Sigmoid colon (tissue), 4 donors: ENCODE measurements at regions not wholly inside any gene's neighbourhood (a gene's known extent, or its start where the extent isn't known, plus 50 kb on each side); places are given as distances from the start of the nearest gene placed in this dataset.

Experiments used
- EP300 ChIP-seq, 4 donors: sonication (generic); formaldehyde crosslinking; IDR thresholded peaks; one replicate each; pipeline ENCODE4 v1.6.1; 2017; ENCODE audit warnings: antibody characterized with exemption in 4 of 4
- POLR2AphosphoS5 ChIP-seq, 4 donors: sonication (generic); formaldehyde crosslinking; IDR thresholded peaks; one replicate each; pipeline ENCODE4 v1.6.1; 2017; ENCODE audit warnings: antibody characterized with exemption in 4 of 4
- TF ChIP-seq, protein P1 (sequence below), 4 experiments: fragments of 450-650 bp in 3 of 4; fragments of 200-600 bp in 1 of 4; IDR thresholded peaks; one replicate each; pipeline ENCODE4 v1.5.1; 2016 to 2019; ENCODE audit warnings: antibody characterized with exemption in 4 of 4, mild to moderate bottlenecking in 3 of 4, moderate library complexity in 2 of 4

DNA sequence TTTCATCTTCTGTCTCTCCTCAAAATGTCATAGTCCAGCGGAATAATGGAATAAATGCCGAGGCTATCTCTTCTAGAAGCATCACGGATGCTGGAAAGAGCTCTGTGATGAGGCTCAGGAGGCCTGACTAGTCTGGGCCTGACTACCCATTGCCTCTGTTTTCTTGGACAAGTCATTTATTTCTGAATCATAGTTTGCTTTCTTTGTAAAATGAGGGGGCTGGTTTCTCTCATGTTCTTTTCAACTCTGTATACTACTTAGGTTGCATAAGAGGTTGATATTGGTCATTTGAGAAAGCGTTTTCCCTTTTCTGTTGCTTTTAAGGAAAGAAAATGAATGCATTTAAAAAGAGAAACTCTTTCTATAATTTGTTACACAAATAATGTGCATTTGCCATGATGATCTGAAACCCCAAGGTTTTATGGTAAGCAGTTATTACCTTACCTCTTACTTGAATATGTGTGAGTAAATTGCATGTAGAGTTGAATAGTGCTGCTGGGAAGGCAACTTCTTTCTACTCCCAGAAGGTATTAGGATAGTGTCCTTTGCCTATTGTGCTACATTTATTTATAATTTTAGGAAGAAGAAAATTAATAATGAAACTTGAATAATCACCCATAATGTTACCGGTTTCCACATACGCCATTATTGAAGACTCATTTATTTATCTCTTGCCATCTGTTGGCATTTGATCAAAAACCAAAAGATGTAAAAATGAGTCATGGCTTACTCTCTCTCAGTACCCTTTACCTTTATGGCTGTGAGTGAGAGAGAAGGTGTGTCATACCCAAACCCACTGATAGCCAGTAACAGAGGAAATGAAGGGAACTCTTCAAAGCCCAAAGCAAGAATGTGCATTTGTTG lies 179.1 kb downstream of the FASLG start:
- TF ChIP-seq, protein P1, sequence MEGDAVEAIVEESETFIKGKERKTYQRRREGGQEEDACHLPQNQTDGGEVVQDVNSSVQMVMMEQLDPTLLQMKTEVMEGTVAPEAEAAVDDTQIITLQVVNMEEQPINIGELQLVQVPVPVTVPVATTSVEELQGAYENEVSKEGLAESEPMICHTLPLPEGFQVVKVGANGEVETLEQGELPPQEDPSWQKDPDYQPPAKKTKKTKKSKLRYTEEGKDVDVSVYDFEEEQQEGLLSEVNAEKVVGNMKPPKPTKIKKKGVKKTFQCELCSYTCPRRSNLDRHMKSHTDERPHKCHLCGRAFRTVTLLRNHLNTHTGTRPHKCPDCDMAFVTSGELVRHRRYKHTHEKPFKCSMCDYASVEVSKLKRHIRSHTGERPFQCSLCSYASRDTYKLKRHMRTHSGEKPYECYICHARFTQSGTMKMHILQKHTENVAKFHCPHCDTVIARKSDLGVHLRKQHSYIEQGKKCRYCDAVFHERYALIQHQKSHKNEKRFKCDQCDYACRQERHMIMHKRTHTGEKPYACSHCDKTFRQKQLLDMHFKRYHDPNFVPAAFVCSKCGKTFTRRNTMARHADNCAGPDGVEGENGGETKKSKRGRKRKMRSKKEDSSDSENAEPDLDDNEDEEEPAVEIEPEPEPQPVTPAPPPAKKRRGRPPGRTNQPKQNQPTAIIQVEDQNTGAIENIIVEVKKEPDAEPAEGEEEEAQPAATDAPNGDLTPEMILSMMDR (IDR thresholded peaks at IDR 0.05): no peak
- TF ChIP-seq EP300 (IDR thresholded peaks at IDR 0.05) (no peak), POLR2AphosphoS5 (IDR thresholded peaks at IDR 0.05) (no peak)
